Ascending aorta (tissue), 2 donors: ENCODE measurements at regions not wholly inside any gene's neighbourhood (a gene's known extent, or its start where the extent isn't known, plus 50 kb on each side); places are given as distances from the start of the nearest gene placed in this dataset.

ENCODE experiments used
- DNase-seq, 2 donors: peaks; one replicate each; pipeline ENCODE4 v3.0.0-alpha.2; 2019; ENCODE audit warnings: low spot score in 2 of 2
- H3K27ac ChIP-seq, 2 donors: fragments of 200-600 bp; sonication (generic); one replicate each; pipeline ENCODE4 v1.5.1; 2016 to 2017; ENCODE audit warnings: mild to moderate bottlenecking in 1 of 2
- H3K27me3 ChIP-seq: fragments of 200-600 bp; sonication (generic); one replicate; pipeline ENCODE4 v1.5.1; 2017
- H3K36me3 ChIP-seq, 2 donors: fragments of 200-600 bp; sonication (generic); one replicate each; pipeline ENCODE4 v1.5.1; 2016
- H3K4me1 ChIP-seq, 2 donors: fragments of 200-600 bp; sonication (generic); one replicate each; pipeline ENCODE4 v1.5.1; 2016 to 2017; ENCODE audit warnings: mild to moderate bottlenecking in 1 of 2
- H3K4me3 ChIP-seq, 2 donors: fragments of 200-600 bp; sonication (generic); one replicate each; pipeline ENCODE4 v1.5.1; 2016 to 2017; ENCODE audit warnings: mild to moderate bottlenecking in 1 of 2
- H3K9me3 ChIP-seq, 2 donors: fragments of 200-600 bp; sonication (generic); one replicate each; pipeline ENCODE4 v1.5.1; 2016
- intact Hi-C: fragments of 100-400 bp; cut with DNase I; formaldehyde crosslinking; loops from one replicate; pipeline ENCODE4 v1.15.1; 2023
- TF ChIP-seq, protein P1 (sequence below), 3 experiments: fragments of 200-600 bp in 2 of 3; fragments of 450-650 bp in 1 of 3; sonication (generic) in 2 of 3; IDR thresholded peaks; one replicate each; pipeline ENCODE4 v1.5.1; 2016 to 2019; ENCODE audit warnings: antibody characterized with exemption in 3 of 3, mild to moderate bottlenecking in 1 of 3, moderate library complexity in 1 of 3

DNA sequence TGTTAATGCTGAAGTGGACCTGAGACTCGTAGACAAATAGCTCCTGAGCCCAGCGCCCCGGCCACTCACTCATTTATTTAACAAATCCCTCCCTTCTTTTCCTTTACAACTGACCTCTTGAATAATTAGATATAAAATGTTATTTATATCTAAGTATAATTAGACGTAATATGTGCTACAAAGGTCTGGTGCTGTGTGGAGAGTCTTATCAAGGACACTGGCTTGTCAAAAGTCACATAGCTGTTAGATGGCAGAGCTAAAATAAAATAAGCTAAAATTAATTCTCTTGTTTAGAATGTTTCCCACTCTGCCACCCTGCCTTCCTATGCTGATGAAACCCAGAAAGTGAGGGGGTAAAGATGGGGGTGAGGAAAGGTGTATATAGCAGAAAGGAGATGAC lies 73.0 kb upstream of the FAM216B start:
- TF ChIP-seq, protein P1, sequence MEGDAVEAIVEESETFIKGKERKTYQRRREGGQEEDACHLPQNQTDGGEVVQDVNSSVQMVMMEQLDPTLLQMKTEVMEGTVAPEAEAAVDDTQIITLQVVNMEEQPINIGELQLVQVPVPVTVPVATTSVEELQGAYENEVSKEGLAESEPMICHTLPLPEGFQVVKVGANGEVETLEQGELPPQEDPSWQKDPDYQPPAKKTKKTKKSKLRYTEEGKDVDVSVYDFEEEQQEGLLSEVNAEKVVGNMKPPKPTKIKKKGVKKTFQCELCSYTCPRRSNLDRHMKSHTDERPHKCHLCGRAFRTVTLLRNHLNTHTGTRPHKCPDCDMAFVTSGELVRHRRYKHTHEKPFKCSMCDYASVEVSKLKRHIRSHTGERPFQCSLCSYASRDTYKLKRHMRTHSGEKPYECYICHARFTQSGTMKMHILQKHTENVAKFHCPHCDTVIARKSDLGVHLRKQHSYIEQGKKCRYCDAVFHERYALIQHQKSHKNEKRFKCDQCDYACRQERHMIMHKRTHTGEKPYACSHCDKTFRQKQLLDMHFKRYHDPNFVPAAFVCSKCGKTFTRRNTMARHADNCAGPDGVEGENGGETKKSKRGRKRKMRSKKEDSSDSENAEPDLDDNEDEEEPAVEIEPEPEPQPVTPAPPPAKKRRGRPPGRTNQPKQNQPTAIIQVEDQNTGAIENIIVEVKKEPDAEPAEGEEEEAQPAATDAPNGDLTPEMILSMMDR (IDR thresholded peaks at IDR 0.05) = no peak
- no peak overlapping the region for H3K27ac ChIP-seq
- H3K9me3 ChIP-seq = no peaks in the 10 kb centered on the region
- no peaks in the 10 kb centered on the region for H3K27me3 ChIP-seq
- H3K36me3 ChIP-seq = no peaks in the 10 kb centered on the region
- no peaks in the 10 kb centered on the region for H3K4me1 ChIP-seq
- intact Hi-C loops = no loop called here
- no peak overlapping the region for H3K4me3 ChIP-seq
- DNase-seq = no peak

DNA sequence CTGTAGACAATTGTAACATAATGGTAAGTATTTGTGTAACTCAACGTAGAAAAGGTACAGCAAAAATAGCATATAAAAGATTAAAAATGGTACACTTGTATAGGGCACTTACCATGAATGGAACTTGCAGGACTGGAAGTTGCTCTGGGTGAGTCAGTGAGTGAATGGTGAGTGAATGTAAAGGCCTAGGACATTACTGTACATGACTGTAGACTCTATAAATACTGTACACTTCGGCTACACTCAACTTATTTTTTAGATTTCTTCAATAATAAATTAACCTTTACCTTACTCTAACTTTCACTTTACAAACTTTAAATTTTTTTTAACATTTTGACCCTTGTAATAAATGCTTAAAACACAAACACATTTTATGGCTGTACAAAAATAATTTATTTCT lies 72.1 kb upstream of the FAM216B start:
- Histone ChIP-seq H3K9me3 (no peaks in the 10 kb centered on the region), H3K27ac (no peak overlapping the region), H3K4me3 (no peak overlapping the region), H3K27me3 (no peaks in the 10 kb centered on the region), H3K36me3 (no peaks in the 10 kb centered on the region), H3K4me1 (no peaks in the 10 kb centered on the region)
- no peak for DNase-seq
- intact Hi-C loops = no loop called here
- TF ChIP-seq, protein P1 (IDR thresholded peaks at IDR 0.05) = no peak

DNA sequence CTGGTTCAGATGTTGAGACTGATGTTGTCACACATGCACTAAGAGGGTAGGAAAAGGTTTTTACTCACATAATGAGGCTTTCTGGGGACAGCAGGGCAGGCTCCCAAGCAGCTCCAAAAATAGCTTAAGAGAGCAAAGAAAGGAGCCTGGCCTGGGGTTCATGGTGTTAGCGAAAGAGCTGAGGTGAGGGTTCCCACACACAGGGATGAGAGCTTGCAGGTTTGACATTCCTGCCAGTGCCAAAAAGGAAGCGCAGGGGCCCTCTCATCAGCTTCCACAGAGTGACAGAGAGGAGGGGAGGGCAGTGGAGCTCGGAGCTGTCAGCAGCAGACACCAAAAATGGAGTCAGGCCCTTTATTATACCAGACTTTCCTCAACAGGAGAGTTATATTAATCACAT lies 65.5 kb upstream of the FAM216B start:
- H3K9me3 ChIP-seq = no peaks in the 10 kb centered on the region
- H3K36me3 ChIP-seq = no peaks in the 10 kb centered on the region
- H3K4me3 ChIP-seq = no peak overlapping the region
- DNase-seq = no peak
- no peaks in the 10 kb centered on the region for H3K27me3 ChIP-seq
- no peaks in the 10 kb centered on the region for H3K4me1 ChIP-seq
- no peak overlapping the region for H3K27ac ChIP-seq
- TF ChIP-seq, protein P1 (IDR thresholded peaks at IDR 0.05) = no peak
- intact Hi-C loops = no loop called here

DNA sequence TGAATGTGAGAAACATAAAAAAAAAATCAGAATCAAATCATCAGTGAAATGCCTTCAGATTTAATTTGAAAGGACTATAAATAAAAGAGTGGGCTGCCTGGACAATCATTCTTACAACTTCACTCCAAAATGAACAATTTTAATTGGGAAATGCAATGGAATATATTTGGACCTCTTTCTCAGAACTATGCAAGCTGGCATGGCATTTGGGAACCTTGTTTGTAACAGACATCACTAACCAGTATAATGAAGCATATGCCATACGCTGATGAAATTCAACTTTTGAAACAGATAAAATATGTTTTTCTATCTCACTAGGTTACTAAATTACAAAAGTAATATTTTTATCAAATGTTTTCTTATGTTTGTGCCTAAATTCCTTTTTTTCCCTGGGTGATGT lies 64.2 kb upstream of the FAM216B start:
- H3K36me3 ChIP-seq = no peaks in the 10 kb centered on the region
- H3K27me3 ChIP-seq = no peaks in the 10 kb centered on the region
- no peak overlapping the region for H3K4me3 ChIP-seq
- DNase-seq = no peak
- H3K9me3 ChIP-seq = no peaks in the 10 kb centered on the region
- H3K4me1 ChIP-seq = no peaks in the 10 kb centered on the region
- H3K27ac ChIP-seq = no peak overlapping the region
- intact Hi-C loops = no loop called here
- TF ChIP-seq, protein P1 (IDR thresholded peaks at IDR 0.05) = no peak

DNA sequence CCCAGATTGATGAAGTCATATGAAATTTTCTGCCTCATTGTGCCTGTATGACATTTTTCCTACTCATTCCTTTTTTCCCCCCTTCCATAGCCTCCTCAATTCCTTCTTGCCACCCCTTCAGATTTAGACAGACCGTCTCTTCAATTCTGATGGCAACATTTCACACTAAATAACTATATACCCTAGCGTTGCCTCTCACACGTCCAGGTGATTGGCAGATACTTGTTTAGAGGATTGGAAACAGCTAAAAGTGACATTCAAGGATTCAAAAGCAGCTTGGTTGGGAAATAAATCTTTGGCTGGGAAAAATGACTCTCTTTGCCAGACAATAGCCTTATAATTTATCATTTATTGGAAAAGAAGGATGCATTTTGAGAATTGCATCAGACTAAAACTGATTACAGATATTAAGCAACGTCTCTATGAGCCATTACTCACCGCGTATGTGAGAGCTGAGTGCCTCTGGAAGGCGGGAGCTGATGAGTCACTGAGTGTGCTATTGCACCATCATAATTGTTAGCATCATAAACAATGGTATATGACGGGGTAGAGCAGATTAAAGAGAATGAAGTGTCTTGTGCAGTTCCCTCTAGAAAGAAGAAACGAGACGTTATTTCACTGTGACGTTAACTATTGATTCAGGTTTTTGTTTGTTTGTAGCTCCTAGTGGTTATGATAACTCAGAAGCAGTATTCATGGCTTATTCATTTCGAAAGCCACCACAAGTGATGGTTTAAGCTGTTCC lies 61.1 kb upstream of the FAM216B start:
- no peaks in the 10 kb centered on the region for H3K9me3 ChIP-seq
- H3K4me3 ChIP-seq = no peak overlapping the region
- peak in 1 of 2 donors; percentile 9 for DNase-seq
- TF ChIP-seq, protein P1 (IDR thresholded peaks at IDR 0.05) = no peak
- H3K4me1 ChIP-seq = no peaks in the 10 kb centered on the region
- intact Hi-C loops = no loop called here
- H3K27ac ChIP-seq = no peak overlapping the region
- no peaks in the 10 kb centered on the region for H3K27me3 ChIP-seq
- no peaks in the 10 kb centered on the region for H3K36me3 ChIP-seq

DNA sequence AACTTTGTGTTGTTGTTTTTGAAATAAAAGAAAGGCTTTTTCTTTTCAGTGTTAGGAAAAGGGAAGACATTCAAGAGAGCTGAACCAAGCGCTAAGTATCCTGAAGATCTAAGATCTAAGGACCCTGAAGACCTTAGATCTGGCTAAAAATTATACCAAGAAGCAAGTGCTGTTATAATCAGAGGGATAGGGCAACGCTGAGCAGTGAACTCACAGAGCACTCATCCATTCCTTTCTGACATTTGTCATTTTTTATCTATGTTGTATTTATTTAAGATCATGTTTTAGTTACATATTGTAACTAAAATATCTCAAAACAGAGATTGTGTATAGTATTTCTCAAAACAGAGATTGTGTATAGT lies 60.5 kb upstream of the FAM216B start:
- intact Hi-C loops = no loop called here
- no peak overlapping the region for H3K27ac ChIP-seq
- DNase-seq = no peak

More for the DNA sequence above, 60.5 kb upstream of the FAM216B start:
- H3K9me3 ChIP-seq = no peaks in the 10 kb centered on the region
- no peaks in the 10 kb centered on the region for H3K36me3 ChIP-seq
- no peaks in the 10 kb centered on the region for H3K4me1 ChIP-seq
- TF ChIP-seq, protein P1 (IDR thresholded peaks at IDR 0.05) = no peak
- no peak overlapping the region for H3K4me3 ChIP-seq
- H3K27me3 ChIP-seq = no peaks in the 10 kb centered on the region
